Mesendoderm (in vitro differentiated cells): ENCODE measurements at regions not wholly inside any gene's neighbourhood (a gene's known extent, or its start where the extent isn't known, plus 50 kb on each side); places are given as distances from the start of the nearest gene placed in this dataset.

ENCODE experiments used
- DNase-seq: peaks from one replicate; pipeline ENCODE4 v3.0.0; 2013
- H2AK5ac ChIP-seq: 2 replicates; pipeline ENCODE4 v1.6.1; 2013; ENCODE audit warnings: low read length, inconsistent platforms
- H2BK120ac ChIP-seq: 2 replicates; pipeline ENCODE4 v1.6.1; 2013; ENCODE audit warnings: low read depth, mild to moderate bottlenecking, low read length, moderate library complexity, mixed read lengths
- H2BK15ac ChIP-seq: replicated peaks from 2 replicates; pipeline ENCODE4 v1.6.1; 2013; ENCODE audit warnings: low read depth, mild to moderate bottlenecking, moderate library complexity
- H2BK5ac ChIP-seq: 2 replicates; pipeline ENCODE4 v1.6.1; 2013; ENCODE audit warnings: low read length, inconsistent platforms
- H3K18ac ChIP-seq: 2 replicates; pipeline ENCODE4 v1.6.1; 2013; ENCODE audit warnings: mild to moderate bottlenecking, low read length, mixed read lengths
- H3K23ac ChIP-seq: one replicate; pipeline ENCODE4 v1.6.1; 2013; ENCODE audit warnings: low read length
- H3K27ac ChIP-seq: 2 replicates; pipeline ENCODE4 v1.5.1; 2013; ENCODE audit warnings: low read depth, mild to moderate bottlenecking, inconsistent platforms, low read length, moderate library complexity
- H3K27me3 ChIP-seq: 2 replicates; pipeline ENCODE4 v1.6.1; 2013; ENCODE audit warnings: low read length, control low read depth, mild to moderate bottlenecking, inconsistent platforms; ENCODE audit not compliant: insufficient read depth, poor library complexity
- H3K36me3 ChIP-seq: 2 replicates; pipeline ENCODE4 v1.6.1; 2013; ENCODE audit warnings: low read length, inconsistent platforms; ENCODE audit not compliant: control insufficient read depth, insufficient read depth
- H3K4ac ChIP-seq: one replicate; pipeline ENCODE4 v1.6.1; 2013; ENCODE audit warnings: low read depth, mild to moderate bottlenecking, low read length, moderate library complexity
- H3K4me1 ChIP-seq: 2 replicates; pipeline ENCODE4 v1.6.1; 2013; ENCODE audit warnings: low read depth, low read length, inconsistent platforms; ENCODE audit not compliant: control insufficient read depth
- H3K4me2 ChIP-seq: 2 replicates; pipeline ENCODE4 v1.6.1; 2013; ENCODE audit warnings: low read length
- H3K4me3 ChIP-seq: 2 replicates; pipeline ENCODE4 v1.5.1; 2013; ENCODE audit warnings: mild to moderate bottlenecking, low read length
- H3K56ac ChIP-seq: one replicate; pipeline ENCODE4 v1.6.1; 2013; ENCODE audit warnings: low read length
- H3K79me1 ChIP-seq: 2 replicates; pipeline ENCODE4 v1.6.1; 2013; ENCODE audit warnings: low read length, inconsistent platforms
- H3K79me2 ChIP-seq: 2 replicates; pipeline ENCODE4 v1.6.1; 2013; ENCODE audit warnings: mild to moderate bottlenecking, low read length; ENCODE audit not compliant: control insufficient read depth, insufficient read depth
- H3K9ac ChIP-seq: 2 replicates; pipeline ENCODE4 v1.6.1; 2013; ENCODE audit warnings: low read length, inconsistent platforms
- H4K5ac ChIP-seq: one replicate; pipeline ENCODE4 v1.6.1; 2013; ENCODE audit warnings: low read length
- H4K8ac ChIP-seq: one replicate; pipeline ENCODE4 v1.6.1; 2013; ENCODE audit warnings: low read depth, mild to moderate bottlenecking, control low read depth, low read length, moderate library complexity
- WGBS: extraction: QIAGEN DNeasy Blood & Tissue Kit; methylation state at CpG from one replicate; pipeline ENCODE4 v1.1.7; 2013; ENCODE audit warnings: low lambda C conversion rate, missing lambda C conversion rate; ENCODE audit not compliant: insufficient coverage; ENCODE audit errors: extremely low coverage; 5-methylcytosine and 5-hydroxymethylcytosine counted together

GRCh38 chr5:90307322-90307721 is 102.2 kb downstream of the CETN3 start:
- no peak overlapping the region for H2BK120ac ChIP-seq
- no peak for DNase-seq

GRCh38 chr5:90306613-90307012 is 102.9 kb downstream of the CETN3 start:
- Histone ChIP-seq H3K4me2 (no peak overlapping the region), H3K27ac (no peak overlapping the region), H3K79me2 (no peaks in the 10 kb centered on the region), H3K56ac (no peak overlapping the region), H3K4me1 (no peaks in the 10 kb centered on the region), H3K27me3 (no peaks in the 10 kb centered on the region), H3K9ac (no peak overlapping the region), H2AK5ac (no peak overlapping the region), H2BK15ac (no peak overlapping the region), H3K18ac (no peak overlapping the region), H3K79me1 (no peaks in the 10 kb centered on the region), H2BK120ac (no peak overlapping the region), H3K36me3 (no peaks in the 10 kb centered on the region), H3K4me3 (no peak overlapping the region), H4K8ac (no peak overlapping the region), H3K4ac (no peak overlapping the region), H4K5ac (no peak overlapping the region), H3K23ac (no peak overlapping the region), H2BK5ac (no peak overlapping the region)
- no peak for DNase-seq

More at GRCh38 chr5:90307322-90307721, 102.2 kb downstream of the CETN3 start:
- Histone ChIP-seq H2AK5ac (no peak overlapping the region), H4K5ac (no peak overlapping the region), H2BK5ac (no peak overlapping the region), H3K4me2 (no peak overlapping the region), H3K4me3 (no peak overlapping the region), H3K18ac (no peak overlapping the region), H3K27ac (no peak overlapping the region), H3K23ac (no peak overlapping the region), H3K4me1 (no peaks in the 10 kb centered on the region), H3K4ac (no peak overlapping the region), H3K9ac (no peak overlapping the region), H3K79me2 (no peaks in the 10 kb centered on the region), H4K8ac (no peak overlapping the region), H3K36me3 (no peaks in the 10 kb centered on the region), H3K27me3 (no peaks in the 10 kb centered on the region), H3K79me1 (no peaks in the 10 kb centered on the region), H2BK15ac (no peak overlapping the region), H3K56ac (no peak overlapping the region)

GRCh38 chr5:90305041-90305720 is 104.4 kb downstream of the CETN3 start:
- WGBS, result no CpG with 5 or more reads among the region's 3 CpGs
- Histone ChIP-seq H3K79me2 (no peaks in the 10 kb centered on the region), H4K5ac (no peak overlapping the region), H4K8ac (no peak overlapping the region), H3K36me3 (no peaks in the 10 kb centered on the region), H3K4me2 (no peak overlapping the region), H3K79me1 (no peaks in the 10 kb centered on the region), H3K18ac (no peak overlapping the region), H3K56ac (no peak overlapping the region), H3K27ac (no peak overlapping the region), H2AK5ac (no peak overlapping the region), H3K27me3 (no peaks in the 10 kb centered on the region), H3K9ac (no peak overlapping the region), H2BK15ac (no peak overlapping the region), H3K4me3 (no peak overlapping the region), H2BK120ac (no peak overlapping the region), H3K23ac (no peak overlapping the region), H3K4ac (no peak overlapping the region), H2BK5ac (no peak overlapping the region), H3K4me1 (no peaks in the 10 kb centered on the region)
- DNase-seq, result no peak

- no peaks in the 10 kb centered on the region for H3K79me2 ChIP-seq
- no peak overlapping the region for H2AK5ac ChIP-seq
- H3K23ac ChIP-seq, result no peak overlapping the region
- H2BK5ac ChIP-seq, result no peak overlapping the region
- H3K4me2 ChIP-seq, result no peak overlapping the region
- H3K56ac ChIP-seq, result no peak overlapping the region
- H2BK120ac ChIP-seq, result no peak overlapping the region
- no peak overlapping the region for H4K5ac ChIP-seq
- H3K4ac ChIP-seq, result no peak overlapping the region
- H3K27me3 ChIP-seq, result no peaks in the 10 kb centered on the region
- H3K36me3 ChIP-seq, result no peaks in the 10 kb centered on the region
- peaks cover 3% of the 10 kb centered on the region for H3K4me1 ChIP-seq
- H4K8ac ChIP-seq, result no peak overlapping the region
- no CpG with 5 or more reads among the region's 2 CpGs for WGBS
- no peak for DNase-seq
- no peak overlapping the region for H3K27ac ChIP-seq
- H3K9ac ChIP-seq, result no peak overlapping the region
- H3K4me3 ChIP-seq, result no peak overlapping the region
- H3K79me1 ChIP-seq, result no peaks in the 10 kb centered on the region
- no peak overlapping the region for H2BK15ac ChIP-seq
- H3K18ac ChIP-seq, result no peak overlapping the region
Observed at GRCh38 chr5:90301248-90301647, 108.3 kb downstream of the CETN3 start.

- Histone ChIP-seq H3K18ac (no peak overlapping the region), H3K23ac (no peak overlapping the region), H3K9ac (no peak overlapping the region), H2BK15ac (no peak overlapping the region), H3K4ac (no peak overlapping the region), H4K8ac (no peak overlapping the region), H2AK5ac (no peak overlapping the region), H3K4me1 (peaks cover 3% of the 10 kb centered on the region), H3K27me3 (no peaks in the 10 kb centered on the region), H2BK120ac (no peak overlapping the region), H2BK5ac (no peak overlapping the region), H3K79me2 (no peaks in the 10 kb centered on the region), H4K5ac (no peak overlapping the region), H3K4me2 (no peak overlapping the region), H3K27ac (no peak overlapping the region), H3K56ac (no peak overlapping the region), H3K4me3 (no peak overlapping the region), H3K79me1 (no peaks in the 10 kb centered on the region), H3K36me3 (no peaks in the 10 kb centered on the region)
- peak; percentile 92 for DNase-seq
- no CpG with 5 or more reads among the region's 7 CpGs for WGBS
Observed at GRCh38 chr5:90297045-90297764, 112.4 kb downstream of the CETN3 start.

- no peak overlapping the region for H3K4me3 ChIP-seq
- WGBS, result no CpG with 5 or more reads among the region's 5 CpGs
Observed at GRCh38 chr5:90294604-90295003, 115.0 kb downstream of the CETN3 start.

More at GRCh38 chr5:90294604-90295003, 115.0 kb downstream of the CETN3 start:
- Histone ChIP-seq H3K9ac (no peak overlapping the region), H2BK5ac (no peak overlapping the region), H3K79me1 (no peaks in the 10 kb centered on the region), H2BK120ac (no peak overlapping the region), H2AK5ac (no peak overlapping the region), H3K27me3 (no peaks in the 10 kb centered on the region), H3K36me3 (no peaks in the 10 kb centered on the region), H3K79me2 (no peaks in the 10 kb centered on the region), H2BK15ac (no peak overlapping the region), H3K4me2 (no peak overlapping the region), H3K4ac (no peak overlapping the region), H3K56ac (no peak overlapping the region), H3K4me1 (peaks cover 3% of the 10 kb centered on the region), H3K27ac (no peak overlapping the region), H3K23ac (no peak overlapping the region), H3K18ac (no peak overlapping the region), H4K5ac (no peak overlapping the region), H4K8ac (no peak overlapping the region)
- peak; percentile 40 for DNase-seq
